ENCODE measurements at regions not wholly inside any gene's neighbourhood (a gene's known extent, or its start where the extent isn't known, plus 50 kb on each side); places are given as distances from the start of the nearest gene placed in this dataset.

GRCh38 chr16:5383737-5384136 lies 286.1 kb upstream of the EEF2KMT start:
- ChIA-PET CTCF (no interaction called here), POLR2A (ENCODE audit: low non-redundant PET) (no interaction called here)
- H3K27ac ChIP-seq, result no peak overlapping the region
- no peak for DNase-seq (ENCODE audit: low spot score)
- TF ChIP-seq, protein P1, sequence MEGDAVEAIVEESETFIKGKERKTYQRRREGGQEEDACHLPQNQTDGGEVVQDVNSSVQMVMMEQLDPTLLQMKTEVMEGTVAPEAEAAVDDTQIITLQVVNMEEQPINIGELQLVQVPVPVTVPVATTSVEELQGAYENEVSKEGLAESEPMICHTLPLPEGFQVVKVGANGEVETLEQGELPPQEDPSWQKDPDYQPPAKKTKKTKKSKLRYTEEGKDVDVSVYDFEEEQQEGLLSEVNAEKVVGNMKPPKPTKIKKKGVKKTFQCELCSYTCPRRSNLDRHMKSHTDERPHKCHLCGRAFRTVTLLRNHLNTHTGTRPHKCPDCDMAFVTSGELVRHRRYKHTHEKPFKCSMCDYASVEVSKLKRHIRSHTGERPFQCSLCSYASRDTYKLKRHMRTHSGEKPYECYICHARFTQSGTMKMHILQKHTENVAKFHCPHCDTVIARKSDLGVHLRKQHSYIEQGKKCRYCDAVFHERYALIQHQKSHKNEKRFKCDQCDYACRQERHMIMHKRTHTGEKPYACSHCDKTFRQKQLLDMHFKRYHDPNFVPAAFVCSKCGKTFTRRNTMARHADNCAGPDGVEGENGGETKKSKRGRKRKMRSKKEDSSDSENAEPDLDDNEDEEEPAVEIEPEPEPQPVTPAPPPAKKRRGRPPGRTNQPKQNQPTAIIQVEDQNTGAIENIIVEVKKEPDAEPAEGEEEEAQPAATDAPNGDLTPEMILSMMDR (conservative IDR thresholded peaks at IDR 0.05; ENCODE audit: low read depth), result no peak

DNA sequence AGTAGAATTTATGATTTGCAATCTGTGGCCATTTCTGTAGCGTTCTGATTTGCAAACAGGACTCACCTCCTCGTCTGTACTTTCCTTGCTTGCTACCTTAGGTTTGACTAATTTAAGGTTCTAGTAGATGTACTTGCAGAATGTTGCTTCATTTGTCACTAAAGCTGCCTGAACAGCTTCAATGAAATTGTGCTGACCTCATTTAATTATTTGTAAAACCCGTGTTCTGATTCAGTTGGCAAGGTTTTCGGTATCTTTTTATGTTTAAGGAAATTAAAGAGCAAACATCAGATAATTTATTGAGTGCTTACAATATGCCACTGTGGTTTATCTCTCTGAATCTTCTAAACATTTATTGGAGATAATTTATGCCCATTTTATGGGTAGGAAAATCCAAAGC lies 284.9 kb upstream of the EEF2KMT start:
- DNase-seq (ENCODE audit: low spot score), result no peak
- CTCF ChIA-PET, result no interaction called here
- POLR2A ChIA-PET (ENCODE audit: low non-redundant PET), result no interaction called here
- H3K27ac ChIP-seq, result no peak overlapping the region
- TF ChIP-seq, protein P1 (conservative IDR thresholded peaks at IDR 0.05; ENCODE audit: low read depth), result no peak

GRCh38 chr16:5381481-5381880 lies 283.9 kb upstream of the EEF2KMT start:
- ChIA-PET CTCF (no interaction called here), POLR2A (ENCODE audit: low non-redundant PET) (no interaction called here)
- DNase-seq (ENCODE audit: low spot score), result no peak
- H3K27ac ChIP-seq, result no peak overlapping the region
- TF ChIP-seq, protein P1 (conservative IDR thresholded peaks at IDR 0.05; ENCODE audit: low read depth), result no peak

DNA sequence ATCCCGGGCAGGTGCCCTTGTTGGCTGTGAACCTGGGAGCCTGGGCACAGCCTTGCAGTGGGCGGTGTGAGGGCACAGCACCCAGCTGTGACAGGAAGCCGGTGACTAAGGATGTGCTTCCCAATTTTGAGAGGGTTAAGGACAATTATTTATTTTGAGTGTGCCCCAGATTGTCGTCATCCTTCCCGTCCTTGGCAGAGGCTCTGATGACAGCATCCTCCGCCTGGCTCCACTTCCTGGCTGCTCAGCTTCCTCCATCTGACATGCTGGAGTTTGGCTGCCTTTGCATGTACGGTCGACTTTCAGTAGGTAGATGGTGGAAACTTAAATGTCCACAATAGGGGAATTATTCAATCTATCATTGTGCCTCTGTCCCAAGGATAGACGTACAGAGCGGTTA lies 282.4 kb upstream of the EEF2KMT start:
- POLR2A ChIA-PET (ENCODE audit: low non-redundant PET), result no interaction called here
- TF ChIP-seq, protein P1 (conservative IDR thresholded peaks at IDR 0.05; ENCODE audit: low read depth), result no peak
- DNase-seq (ENCODE audit: low spot score), result no peak
- H3K27ac ChIP-seq, result no peak overlapping the region
- CTCF ChIA-PET, result no interaction called here

GRCh38 chr16:5378531-5378930 lies 280.9 kb upstream of the EEF2KMT start:
- no peak for DNase-seq (ENCODE audit: low spot score)
- no peak overlapping the region for H3K27ac ChIP-seq
- POLR2A ChIA-PET (ENCODE audit: low non-redundant PET), result no interaction called here
- CTCF ChIA-PET, result no interaction called here
- TF ChIP-seq, protein P1 (conservative IDR thresholded peaks at IDR 0.05; ENCODE audit: low read depth), result no peak

GRCh38 chr16:5377280-5377898 lies 279.8 kb upstream of the EEF2KMT start:
- DNase-seq (ENCODE audit: low spot score), result no peak
- POLR2A ChIA-PET (ENCODE audit: low non-redundant PET), result no interaction called here

More at GRCh38 chr16:5377280-5377898, 279.8 kb upstream of the EEF2KMT start:
- CTCF ChIA-PET, result no interaction called here
- no peak overlapping the region for H3K27ac ChIP-seq
- TF ChIP-seq, protein P1 (conservative IDR thresholded peaks at IDR 0.05; ENCODE audit: low read depth), result no peak

All from RWPE1 (cell line).